Skeletal muscle tissue (tissue), 3 donors: ENCODE measurements at regions not wholly inside any gene's neighbourhood (a gene's known extent, or its start where the extent isn't known, plus 50 kb on each side); places are given as distances from the start of the nearest gene placed in this dataset.

Experiments used
- H3K27ac ChIP-seq: one replicate; pipeline ENCODE4 v1.7.0; 2013; ENCODE audit warnings: mild to moderate bottlenecking, low read depth, low read length, inconsistent platforms
- H3K27me3 ChIP-seq, 3 donors: one replicate each; pipeline ENCODE4 v1.7.0; 2013; ENCODE audit warnings: low read length in 3 of 3; ENCODE audit not compliant: control insufficient read depth in 3 of 3, insufficient read depth in 3 of 3
- H3K36me3 ChIP-seq, 3 donors: one replicate each; pipeline ENCODE4 v1.7.0; 2013; ENCODE audit warnings: low read length in 3 of 3; ENCODE audit not compliant: control insufficient read depth in 3 of 3, insufficient read depth in 3 of 3
- H3K4me1 ChIP-seq, 3 donors: one replicate each; pipeline ENCODE4 v1.7.0; 2013; ENCODE audit warnings: low read length in 3 of 3, mild to moderate bottlenecking in 3 of 3; ENCODE audit not compliant: control insufficient read depth in 3 of 3, insufficient read depth in 3 of 3
- H3K4me3 ChIP-seq, 3 donors: one replicate each; pipeline ENCODE4 v1.7.0; 2013; ENCODE audit warnings: low read length in 3 of 3
- H3K9ac ChIP-seq, 3 donors: one replicate each; pipeline ENCODE4 v1.7.0; 2013; ENCODE audit warnings: low read length in 3 of 3, mild to moderate bottlenecking in 3 of 3, moderate library complexity in 2 of 3, low read depth in 1 of 3
- H3K9me3 ChIP-seq, 3 donors: one replicate each; pipeline ENCODE4 v1.7.0; 2013; ENCODE audit warnings: low read length in 3 of 3; ENCODE audit not compliant: control insufficient read depth in 3 of 3
- donor health status: Osteomylitis.

- H3K9me3 ChIP-seq, result no peaks in the 10 kb centered on the region
- no peak overlapping the region for H3K9ac ChIP-seq
- no peaks in the 10 kb centered on the region for H3K27me3 ChIP-seq
- no peak overlapping the region for H3K27ac ChIP-seq
- H3K4me1 ChIP-seq, result peaks cover 9 to 13% (median 11%) of the 10 kb centered on the region in 3 donors
- no peak overlapping the region for H3K4me3 ChIP-seq
- H3K36me3 ChIP-seq, result no peaks in the 10 kb centered on the region
Measured at GRCh38 chr3:125645616-125646015, 50.3 kb upstream of the OSBPL11 start.

GRCh38 chr3:125646581-125646980 lies 51.3 kb upstream of the OSBPL11 start:
- H3K4me3 ChIP-seq, result no peak overlapping the region
- no peak overlapping the region for H3K27ac ChIP-seq
- H3K36me3 ChIP-seq, result no peaks in the 10 kb centered on the region
- H3K4me1 ChIP-seq, result peaks cover 14 to 19% (median 17%) of the 10 kb centered on the region in 3 donors
- no peaks in the 10 kb centered on the region for H3K9me3 ChIP-seq
- H3K27me3 ChIP-seq, result no peaks in the 10 kb centered on the region
- no peak overlapping the region for H3K9ac ChIP-seq

GRCh38 chr3:125647318-125648014 lies 52.2 kb upstream of the OSBPL11 start:
- H3K4me1 ChIP-seq, result peaks cover 18 to 20% (median 18%) of the 10 kb centered on the region in 3 donors
- no peak overlapping the region for H3K9ac ChIP-seq
- no peaks in the 10 kb centered on the region for H3K27me3 ChIP-seq
- no peaks in the 10 kb centered on the region for H3K36me3 ChIP-seq
- H3K4me3 ChIP-seq, result no peak overlapping the region
- no peaks in the 10 kb centered on the region for H3K9me3 ChIP-seq
- no peak overlapping the region for H3K27ac ChIP-seq

GRCh38 chr3:125651244-125651643 lies 55.9 kb upstream of the OSBPL11 start:
- no peak overlapping the region for H3K9ac ChIP-seq
- H3K27ac ChIP-seq, result no peak overlapping the region
- no peak overlapping the region for H3K4me3 ChIP-seq
- no peaks in the 10 kb centered on the region for H3K36me3 ChIP-seq
- no peaks in the 10 kb centered on the region for H3K9me3 ChIP-seq
- H3K4me1 ChIP-seq, result peaks cover 7 to 10% (median 8%) of the 10 kb centered on the region in 3 donors
- no peaks in the 10 kb centered on the region for H3K27me3 ChIP-seq

- H3K27ac ChIP-seq, result no peak overlapping the region
- no peak overlapping the region for H3K4me3 ChIP-seq
Measured at GRCh38 chr3:125652349-125652748, 57.1 kb upstream of the OSBPL11 start.

GRCh38 chr3:125654526-125654925 lies 59.2 kb upstream of the OSBPL11 start:
- H3K9ac ChIP-seq, result no peak overlapping the region
- H3K36me3 ChIP-seq, result no peaks in the 10 kb centered on the region
- H3K27ac ChIP-seq, result no peak overlapping the region
- peaks cover 7 to 10% (median 8%) of the 10 kb centered on the region in 3 donors for H3K4me1 ChIP-seq
- no peak overlapping the region for H3K4me3 ChIP-seq
- H3K9me3 ChIP-seq, result no peaks in the 10 kb centered on the region
- H3K27me3 ChIP-seq, result no peaks in the 10 kb centered on the region

More at GRCh38 chr3:125652349-125652748, 57.1 kb upstream of the OSBPL11 start:
- H3K36me3 ChIP-seq, result no peaks in the 10 kb centered on the region
- peaks cover 7 to 10% (median 8%) of the 10 kb centered on the region in 3 donors for H3K4me1 ChIP-seq
- no peaks in the 10 kb centered on the region for H3K9me3 ChIP-seq
- peak overlapping the region in 1 of 3 donors; percentile 19 for H3K9ac ChIP-seq
- H3K27me3 ChIP-seq, result no peaks in the 10 kb centered on the region

GRCh38 chr3:125662675-125663074 lies 67.4 kb upstream of the OSBPL11 start:
- no peak overlapping the region for H3K4me3 ChIP-seq
- H3K4me1 ChIP-seq, result no peaks in the 10 kb centered on the region
- no peaks in the 10 kb centered on the region for H3K27me3 ChIP-seq
- H3K9ac ChIP-seq, result no peak overlapping the region
- H3K36me3 ChIP-seq, result no peaks in the 10 kb centered on the region
- H3K9me3 ChIP-seq, result no peaks in the 10 kb centered on the region
- no peak overlapping the region for H3K27ac ChIP-seq

- no peak overlapping the region for H3K4me3 ChIP-seq
- no peaks in the 10 kb centered on the region for H3K4me1 ChIP-seq
- H3K27ac ChIP-seq, result no peak overlapping the region
- no peaks in the 10 kb centered on the region for H3K36me3 ChIP-seq
- no peaks in the 10 kb centered on the region for H3K27me3 ChIP-seq
- no peaks in the 10 kb centered on the region for H3K9me3 ChIP-seq
- no peak overlapping the region for H3K9ac ChIP-seq
Measured at GRCh38 chr3:125670352-125670751, 75.1 kb upstream of the OSBPL11 start.

GRCh38 chr3:125670945-125671344 lies 75.6 kb upstream of the OSBPL11 start:
- H3K9me3 ChIP-seq, result no peaks in the 10 kb centered on the region
- H3K9ac ChIP-seq, result no peak overlapping the region
- no peak overlapping the region for H3K27ac ChIP-seq
- H3K4me3 ChIP-seq, result no peak overlapping the region
- no peaks in the 10 kb centered on the region for H3K36me3 ChIP-seq
- H3K4me1 ChIP-seq, result no peaks in the 10 kb centered on the region
- H3K27me3 ChIP-seq, result no peaks in the 10 kb centered on the region

GRCh38 chr3:125671461-125672243 lies 76.4 kb upstream of the OSBPL11 start:
- no peaks in the 10 kb centered on the region for H3K4me1 ChIP-seq
- H3K9me3 ChIP-seq, result no peaks in the 10 kb centered on the region
- H3K4me3 ChIP-seq, result no peak overlapping the region
- no peaks in the 10 kb centered on the region for H3K36me3 ChIP-seq
- H3K27me3 ChIP-seq, result no peaks in the 10 kb centered on the region
- H3K27ac ChIP-seq, result no peak overlapping the region
- H3K9ac ChIP-seq, result no peak overlapping the region
